Activated CD8-positive, alpha-beta memory T cell treated with anti-CD3 and anti-CD28 coated beads, Interleukin-2, amount 50 U/mL, for 1 hour (primary cell): ENCODE measurements at regions not wholly inside any gene's neighbourhood (a gene's known extent, or its start where the extent isn't known, plus 50 kb on each side); places are given as distances from the start of the nearest gene placed in this dataset.

Experiments
- DNase-seq: peaks from one replicate; pipeline ENCODE4 v3.0.0-alpha.2; 2020; ENCODE audit errors: extremely low read depth

DNA sequence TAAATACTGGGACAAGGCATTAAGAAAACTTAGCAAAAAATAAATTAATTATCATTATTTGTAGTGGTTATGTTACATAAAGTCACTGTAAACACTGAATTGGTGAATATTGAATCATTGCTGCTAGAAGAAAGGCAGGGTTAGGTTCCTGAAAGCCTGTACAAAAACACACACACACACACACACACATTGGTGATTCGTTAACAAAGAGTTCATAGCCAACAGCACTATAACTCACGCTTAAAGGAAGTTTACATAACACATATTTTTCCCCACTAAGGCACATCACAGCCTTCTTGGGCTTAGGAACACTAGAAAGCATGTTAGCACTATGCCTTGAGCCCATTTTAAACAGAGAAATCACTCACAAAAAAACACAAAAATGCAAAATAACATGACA, 690.0 kb upstream of the PIK3C3 start:
- no peak for DNase-seq

DNA sequence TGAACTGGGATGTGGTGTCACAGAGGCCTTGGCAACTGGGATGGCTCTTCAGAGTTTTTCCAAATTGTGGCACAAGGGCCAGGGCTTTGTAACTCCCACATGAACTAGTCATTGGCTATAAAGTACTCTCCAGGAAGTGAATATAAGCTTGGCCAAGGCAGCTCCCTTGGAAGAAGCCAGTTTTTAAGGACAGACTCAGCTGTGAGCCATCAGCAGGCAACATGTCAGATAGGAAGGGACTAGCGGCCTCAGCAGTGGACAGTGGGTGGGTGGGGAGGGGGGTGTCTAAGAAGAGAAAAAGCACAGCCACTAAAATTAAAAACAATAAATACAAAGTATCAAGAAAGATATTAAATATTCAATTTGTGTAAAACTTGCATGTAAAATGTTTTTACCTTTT, 691.1 kb upstream of the PIK3C3 start:
- DNase-seq: no peak

DNA sequence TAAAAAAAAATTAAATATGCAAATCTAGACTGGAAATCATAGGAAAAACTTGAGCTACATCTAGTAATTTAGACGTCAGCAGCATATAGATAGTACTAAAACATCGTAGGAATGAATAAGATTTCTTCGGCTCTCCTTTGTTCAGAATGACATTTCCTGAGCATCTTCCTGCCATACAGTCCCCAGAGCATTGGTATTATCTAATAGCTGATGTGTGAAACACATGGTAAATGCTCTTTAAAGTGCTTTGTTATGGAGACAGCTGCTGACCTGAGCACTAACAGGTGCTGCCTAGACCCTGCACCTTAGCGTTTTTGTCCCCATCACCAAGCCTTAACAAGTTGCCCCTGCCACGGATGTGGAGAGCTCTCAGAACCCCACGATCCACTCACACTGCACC, 692.3 kb upstream of the PIK3C3 start:
- no peak for DNase-seq

DNA sequence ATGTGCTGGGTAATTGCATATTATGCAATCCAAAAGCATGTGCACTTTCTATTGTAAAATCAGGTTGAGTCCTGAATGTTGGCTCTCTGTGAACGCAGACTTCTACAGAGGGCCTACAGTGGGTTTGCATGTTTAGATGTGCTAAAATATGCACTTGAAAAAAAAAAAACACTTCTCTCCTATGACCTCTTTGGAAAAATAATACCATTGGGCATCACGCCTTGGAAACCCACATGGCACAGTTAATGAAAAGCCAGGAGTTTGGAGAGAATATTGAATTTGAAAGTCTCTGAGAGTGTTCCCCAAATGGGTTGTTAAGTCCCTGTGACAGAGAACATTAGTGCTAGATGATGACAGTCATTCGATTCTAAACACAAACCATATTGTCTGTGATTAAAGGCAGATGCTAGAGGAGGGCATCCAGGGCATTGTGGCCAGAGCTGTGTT, 710.4 kb upstream of the PIK3C3 start:
- DNase-seq: no peak

DNA sequence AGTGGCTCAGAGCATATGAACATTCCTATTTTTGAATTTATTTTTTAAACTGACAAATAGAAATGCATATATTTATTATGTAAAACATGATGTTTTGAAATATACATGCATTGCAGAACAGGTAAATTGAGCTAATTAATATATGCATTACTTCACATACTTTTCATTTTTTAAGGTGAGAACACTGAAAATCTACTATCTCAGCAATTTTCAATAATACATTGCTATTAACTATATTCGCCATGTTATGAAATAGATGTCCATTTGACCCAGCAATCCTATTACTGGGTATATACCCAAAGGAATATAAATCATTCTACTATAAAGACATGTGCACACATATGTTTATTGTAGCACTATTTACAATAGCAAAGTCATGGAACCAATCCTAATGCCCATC, 717.7 kb upstream of the PIK3C3 start:
- no peak for DNase-seq

DNA sequence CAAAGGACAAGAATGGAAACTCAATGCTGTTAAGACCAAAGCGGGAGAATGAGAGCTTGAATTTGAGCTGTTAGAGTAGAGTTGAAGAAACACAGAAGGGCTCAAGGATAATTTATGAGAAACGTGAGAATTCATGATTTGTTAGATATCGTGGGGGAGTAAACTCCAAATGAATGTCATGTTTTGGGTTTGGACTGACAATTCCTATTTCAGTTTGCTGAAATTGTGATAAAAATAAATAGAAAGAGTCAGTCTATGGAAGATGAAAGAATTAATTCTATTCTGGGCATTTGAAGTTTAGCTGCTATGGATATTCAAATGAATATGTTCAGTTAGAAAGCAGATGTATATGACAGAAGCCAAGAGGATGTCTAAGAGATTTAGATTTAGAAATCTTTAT, 723.4 kb upstream of the PIK3C3 start:
- DNase-seq: no peak

DNA sequence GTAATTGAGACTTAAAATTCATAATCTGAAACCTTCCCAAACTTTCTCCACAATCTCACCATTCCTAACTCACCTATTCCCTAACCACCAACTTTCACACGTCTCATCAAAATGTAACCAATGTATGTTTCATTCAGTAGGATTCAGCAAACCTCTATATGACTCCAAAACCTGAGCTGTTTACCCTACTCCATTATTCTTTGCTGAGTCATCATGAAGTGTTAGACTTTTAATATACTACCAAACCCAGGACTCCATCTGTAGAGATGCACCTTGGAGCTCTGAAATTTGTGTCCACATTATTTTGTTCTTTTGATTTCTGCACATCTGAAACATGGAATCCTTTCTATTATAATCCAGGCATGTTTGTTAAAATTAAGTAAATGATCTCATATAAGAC, 727.0 kb upstream of the PIK3C3 start:
- DNase-seq: no peak

DNA sequence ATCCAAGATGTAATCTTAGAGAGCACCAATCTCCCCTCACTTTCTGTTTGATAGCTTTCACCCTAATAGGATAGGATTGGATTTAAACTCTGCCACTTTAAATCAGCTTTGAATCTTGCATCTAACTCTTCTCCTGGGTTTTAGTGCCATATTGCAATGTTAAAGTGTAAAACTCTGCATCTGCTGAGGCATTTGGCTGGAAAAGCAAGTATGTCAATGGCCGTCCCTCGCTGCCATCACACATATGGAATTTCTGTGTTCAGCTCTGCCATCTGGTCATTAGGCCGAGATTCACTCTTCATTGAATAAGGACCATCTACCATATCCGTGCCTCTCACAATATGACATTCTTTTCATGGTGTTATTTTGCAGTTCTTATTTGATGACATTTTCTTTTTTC, 728.1 kb upstream of the PIK3C3 start:
- DNase-seq: no peak

DNA sequence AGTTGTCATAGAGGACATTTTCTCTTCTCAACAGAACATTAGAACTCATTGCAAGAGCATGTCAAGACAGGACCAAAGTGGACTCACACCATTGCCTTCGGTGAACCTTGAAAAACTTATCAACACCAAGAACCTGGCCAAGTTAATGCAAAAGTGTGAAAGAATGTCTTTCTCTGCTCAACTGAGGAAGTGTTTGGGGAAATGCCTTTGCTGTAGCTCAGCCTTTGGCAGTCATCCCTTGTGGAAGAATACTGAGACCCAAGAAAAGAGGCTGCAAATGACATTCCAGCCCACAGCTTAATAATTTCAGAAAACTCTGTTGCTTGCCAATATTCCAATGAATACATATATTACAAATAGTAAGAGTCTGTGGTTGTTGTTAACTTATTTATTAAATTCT, 728.8 kb upstream of the PIK3C3 start:
- no peak for DNase-seq

DNA sequence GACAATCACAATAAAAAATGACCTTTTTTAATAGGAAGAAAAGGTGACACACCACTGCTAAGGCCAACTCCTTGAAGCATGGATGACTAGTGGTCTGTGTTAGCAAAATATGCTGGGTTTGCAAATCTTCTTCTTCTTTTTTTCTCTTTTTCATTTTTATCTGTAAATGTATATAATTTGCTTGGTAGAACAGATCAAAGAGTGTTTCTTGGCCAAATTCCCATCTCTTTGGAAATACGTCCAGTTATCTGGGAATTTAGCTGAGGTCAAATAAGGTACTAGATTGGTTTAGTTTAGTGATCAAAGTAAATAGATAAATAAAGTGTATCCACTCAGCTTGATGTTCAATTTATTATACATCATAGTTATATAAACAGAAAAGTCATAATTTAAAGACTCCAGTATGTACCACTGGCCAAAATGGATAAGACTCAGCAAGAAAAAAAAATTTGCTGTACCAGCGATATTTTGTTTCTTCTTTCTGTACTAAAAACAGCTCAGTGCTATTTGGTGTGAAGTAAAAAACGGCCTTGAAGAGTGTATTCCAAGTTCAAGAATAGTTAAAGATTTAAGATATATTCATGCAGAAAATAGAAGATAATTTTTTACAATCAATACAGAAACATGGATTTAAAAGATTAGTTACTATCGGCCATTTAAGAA, 738.6 kb upstream of the PIK3C3 start:
- DNase-seq: no peak

DNA sequence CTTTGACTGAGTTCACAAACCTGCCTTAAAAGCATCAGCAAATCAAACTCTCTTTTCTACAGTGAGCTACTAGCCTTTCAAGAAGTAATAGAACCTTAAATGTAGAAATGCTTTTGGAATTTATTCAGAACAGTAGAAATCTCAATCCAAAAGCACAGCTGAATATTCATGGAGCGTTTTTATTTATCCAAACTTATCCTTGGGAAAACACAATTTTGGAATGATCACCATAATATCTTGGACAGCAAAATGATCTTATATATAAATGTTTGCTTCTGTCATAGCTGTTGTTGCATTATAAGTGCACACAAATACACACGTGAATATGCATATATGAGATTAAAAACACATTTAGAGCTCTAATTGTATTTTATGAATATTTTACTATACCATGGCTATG, 747.3 kb upstream of the PIK3C3 start:
- no peak for DNase-seq

DNA sequence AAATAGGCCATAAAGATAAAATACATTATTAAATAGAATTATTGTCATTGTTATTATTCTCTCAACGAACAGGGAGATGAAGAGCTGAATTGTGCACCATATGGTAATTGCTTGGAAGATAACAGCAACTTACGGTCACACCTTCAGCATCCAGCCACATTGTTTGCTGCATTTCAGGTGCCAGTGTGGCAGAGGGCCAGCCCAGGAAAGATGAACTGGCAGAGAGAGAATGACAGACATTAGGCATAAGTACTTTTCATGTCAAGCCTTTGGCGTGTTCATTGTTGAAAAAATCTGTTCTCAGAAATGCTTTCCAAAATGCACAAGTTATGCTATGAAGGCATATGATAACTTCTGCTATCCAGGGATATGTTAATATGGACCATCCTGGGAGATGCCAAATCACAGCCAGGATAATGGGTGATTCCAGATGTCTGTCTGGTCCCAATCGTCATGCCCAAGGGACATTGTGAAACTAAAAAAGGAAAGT, 748.6 kb upstream of the PIK3C3 start:
- no peak for DNase-seq

DNA sequence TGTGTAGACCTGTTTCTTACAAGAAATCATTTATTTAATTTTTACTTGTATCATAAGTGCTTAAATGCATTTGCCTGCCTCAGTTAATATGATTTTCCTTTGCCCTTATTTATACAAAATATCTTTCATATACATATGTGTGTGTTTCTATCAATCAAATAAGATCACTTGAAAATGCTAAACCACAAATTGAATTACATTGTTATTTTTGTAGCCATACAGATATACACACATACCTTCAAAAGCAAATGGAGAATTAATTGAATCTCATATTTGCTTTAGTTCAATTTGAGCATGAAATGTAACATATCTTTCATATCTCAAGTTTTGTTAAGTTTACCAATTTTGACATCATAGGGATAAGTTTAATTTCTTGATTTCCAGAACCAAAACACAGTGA, 755.8 kb upstream of the PIK3C3 start:
- DNase-seq: no peak

DNA sequence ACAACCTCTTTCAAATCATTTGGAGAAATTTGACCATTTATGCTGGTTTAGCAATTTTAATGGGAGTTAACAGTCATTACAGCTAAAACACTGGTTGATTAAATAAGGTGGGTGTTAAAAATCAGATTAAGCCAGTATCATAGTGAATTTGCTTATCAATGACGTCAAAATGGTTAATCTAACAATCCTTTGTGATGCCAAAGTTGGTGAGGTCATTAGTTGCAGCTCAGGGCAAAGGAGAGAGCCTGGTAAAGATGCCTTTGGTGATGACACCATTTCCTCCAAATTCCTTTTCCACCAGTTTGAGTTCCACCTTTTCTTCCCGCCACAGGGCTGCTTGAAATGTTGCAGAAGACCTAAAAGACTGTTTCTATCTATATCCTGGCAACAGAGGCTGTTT, 757.1 kb upstream of the PIK3C3 start:
- DNase-seq: no peak

DNA sequence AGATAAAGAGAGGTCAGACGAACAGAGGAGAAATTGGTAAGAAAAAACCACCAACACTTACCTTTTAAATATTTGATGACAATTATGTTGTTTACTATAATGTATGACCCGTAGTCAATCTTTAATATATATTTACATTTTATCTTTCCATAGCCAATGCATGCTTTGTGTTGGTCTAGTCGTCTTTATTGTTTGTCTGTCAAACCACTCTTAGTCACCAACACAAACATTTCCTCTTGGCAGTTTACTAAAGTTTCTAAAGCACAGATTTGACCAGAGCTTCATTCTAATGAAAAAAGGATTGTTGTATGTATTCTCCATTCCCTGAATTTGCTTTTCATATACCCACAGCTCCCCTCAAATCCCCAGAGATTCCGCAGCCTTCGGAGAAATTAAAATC, 784.7 kb upstream of the PIK3C3 start:
- DNase-seq: no peak

DNA sequence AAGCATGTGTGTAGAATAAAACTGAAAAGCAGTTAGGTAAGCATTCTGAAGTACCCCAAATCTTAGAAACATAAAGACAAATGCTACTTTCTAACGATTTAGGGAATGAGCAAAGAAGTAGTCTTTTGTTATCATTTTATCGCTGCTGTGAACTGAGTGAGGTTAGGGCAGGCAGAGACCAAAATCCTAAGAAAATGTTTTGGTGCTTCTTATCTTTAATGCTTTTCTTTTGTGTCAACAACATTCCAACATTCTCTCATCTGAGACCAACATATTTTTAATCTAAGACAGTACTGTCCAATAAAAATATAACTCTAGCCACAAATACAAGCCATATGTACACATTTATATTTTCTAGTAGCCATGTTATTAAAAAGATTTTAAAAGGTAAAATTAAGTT, 789.4 kb upstream of the PIK3C3 start:
- DNase-seq: no peak

DNA sequence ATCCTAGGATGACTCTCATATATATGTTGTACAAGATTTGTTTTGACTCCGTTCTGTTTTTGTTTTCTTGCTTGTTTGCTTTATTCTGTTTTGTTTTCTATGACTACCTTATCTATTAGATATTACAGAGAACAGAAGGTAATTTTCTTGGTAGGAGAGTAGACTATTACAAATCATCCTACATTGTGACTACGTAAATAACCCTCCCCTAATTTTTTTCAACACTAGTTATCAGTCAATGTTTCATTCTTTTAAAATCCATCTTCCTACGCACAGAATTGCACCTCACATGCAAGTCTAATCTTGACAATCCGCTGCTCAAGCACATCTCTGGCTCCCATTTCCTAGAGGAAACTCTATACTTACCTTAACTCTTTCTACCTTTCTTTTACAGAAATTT, 792.3 kb upstream of the PIK3C3 start:
- DNase-seq: no peak

DNA sequence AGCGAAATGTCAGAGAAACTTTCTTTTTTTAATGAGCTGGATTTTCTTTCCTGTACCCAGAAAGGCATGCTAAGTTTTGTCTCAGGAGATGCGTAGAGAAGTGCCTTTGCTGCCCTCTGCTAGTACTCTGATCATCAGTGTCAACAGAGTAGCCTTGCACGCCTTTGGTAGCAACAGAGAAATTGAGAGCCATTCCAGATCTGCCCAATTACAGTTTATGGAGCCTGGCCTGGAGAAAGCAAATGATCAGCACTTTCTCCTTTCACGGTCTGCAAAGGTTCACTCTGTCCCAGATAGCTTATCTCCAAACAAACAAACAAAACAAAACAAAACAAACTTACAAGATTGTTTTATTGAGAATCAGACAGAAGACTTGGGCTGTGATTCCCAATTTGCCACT, 792.8 kb upstream of the PIK3C3 start:
- DNase-seq: no peak

DNA sequence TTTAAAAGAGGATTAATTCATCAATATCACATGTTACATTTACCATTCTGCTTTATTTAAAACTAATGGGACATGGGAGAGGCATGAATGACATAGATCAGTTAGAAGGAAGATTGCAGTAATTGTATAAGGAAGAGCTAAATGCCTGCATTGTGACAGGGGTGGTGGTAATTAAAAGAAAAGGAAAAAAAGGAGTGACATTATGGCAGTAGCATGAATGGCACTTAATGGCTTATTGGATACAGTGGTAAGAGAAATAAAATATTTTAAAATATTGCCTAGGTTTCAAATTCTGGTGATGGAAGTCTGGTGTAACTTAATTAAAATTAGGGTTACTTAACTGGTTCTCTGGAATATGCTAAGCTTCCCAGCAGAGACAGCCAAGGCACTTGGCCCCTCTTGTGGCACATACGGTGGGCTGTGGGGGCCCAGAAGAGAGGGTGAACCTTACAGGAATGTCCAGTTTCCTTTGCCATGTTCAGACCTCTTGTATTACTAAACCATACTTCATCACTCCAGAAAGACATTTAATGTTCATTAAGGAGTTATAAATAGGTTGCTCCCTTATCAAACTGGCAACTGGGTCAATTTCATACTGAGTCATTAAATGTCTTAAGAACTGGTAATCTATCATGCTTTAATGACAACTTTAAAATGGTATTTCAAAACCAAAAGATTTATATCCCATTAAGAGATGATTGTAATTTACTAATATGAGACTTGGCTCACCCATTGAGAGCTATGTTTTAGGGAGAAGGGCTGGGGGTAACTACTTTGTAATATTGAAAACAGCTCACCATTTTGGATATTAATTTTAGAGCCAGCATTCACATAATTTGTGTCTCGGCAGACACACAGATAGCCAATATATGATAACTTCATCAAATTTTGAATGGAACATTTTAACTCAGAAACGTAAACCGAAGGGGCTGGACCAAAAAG, 798.9 kb upstream of the PIK3C3 start:
- no peak for DNase-seq

DNA sequence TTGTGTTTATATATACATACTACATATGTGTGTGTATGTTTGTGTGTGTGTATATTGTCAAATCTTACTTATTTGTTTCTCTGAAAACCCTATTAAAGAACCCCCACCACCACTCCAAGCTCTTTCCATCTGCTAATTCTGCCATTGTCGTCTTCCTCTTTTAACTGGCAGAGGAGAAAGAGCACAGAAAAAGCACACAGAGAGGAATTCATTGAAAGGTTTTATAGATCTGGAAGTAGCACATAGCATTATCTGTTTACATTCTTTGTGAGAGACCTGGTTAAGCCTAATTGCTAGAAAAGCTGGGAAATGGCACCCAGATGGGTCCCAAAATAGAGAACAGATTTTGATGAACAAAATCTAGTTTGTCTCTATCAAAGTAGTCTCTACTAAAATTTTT, 800.0 kb upstream of the PIK3C3 start:
- DNase-seq: no peak

DNA sequence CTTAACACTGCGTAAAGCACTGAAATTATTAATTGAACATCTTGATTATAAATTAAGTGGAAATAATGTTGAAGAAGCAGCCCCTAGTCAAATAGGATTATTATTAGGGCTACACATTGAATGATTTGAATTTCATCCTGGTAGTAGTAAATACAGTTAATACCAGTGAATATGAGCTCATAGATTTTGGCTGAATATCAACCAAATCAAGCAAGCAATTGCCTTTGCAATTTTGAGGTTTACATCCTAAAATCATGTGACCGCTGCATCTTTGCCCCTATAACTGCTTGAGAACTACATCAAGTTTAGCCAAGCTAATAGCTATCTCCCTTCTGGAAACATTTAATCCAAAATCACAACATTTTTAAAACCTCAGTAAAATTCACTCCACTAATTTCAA, 801.2 kb upstream of the PIK3C3 start:
- DNase-seq: no peak

DNA sequence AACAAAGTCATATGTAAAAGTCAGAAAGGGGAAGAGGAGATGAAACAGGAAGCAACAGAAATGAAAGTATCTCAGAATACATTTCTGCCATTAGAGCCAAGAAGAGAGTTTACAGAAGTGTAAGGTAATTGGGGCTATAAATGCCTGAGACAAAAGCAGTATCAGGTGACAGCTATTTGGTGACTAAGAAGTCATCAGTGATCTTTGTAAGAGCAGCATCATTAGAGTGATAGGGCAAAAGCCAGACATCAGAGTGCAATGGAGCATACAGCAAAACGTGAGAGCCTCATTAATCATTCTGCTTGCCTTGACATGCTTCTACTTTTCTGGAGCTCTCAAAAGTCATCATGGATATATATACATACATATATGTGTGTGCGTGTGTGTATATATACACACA, 804.7 kb upstream of the PIK3C3 start:
- no peak for DNase-seq

DNA sequence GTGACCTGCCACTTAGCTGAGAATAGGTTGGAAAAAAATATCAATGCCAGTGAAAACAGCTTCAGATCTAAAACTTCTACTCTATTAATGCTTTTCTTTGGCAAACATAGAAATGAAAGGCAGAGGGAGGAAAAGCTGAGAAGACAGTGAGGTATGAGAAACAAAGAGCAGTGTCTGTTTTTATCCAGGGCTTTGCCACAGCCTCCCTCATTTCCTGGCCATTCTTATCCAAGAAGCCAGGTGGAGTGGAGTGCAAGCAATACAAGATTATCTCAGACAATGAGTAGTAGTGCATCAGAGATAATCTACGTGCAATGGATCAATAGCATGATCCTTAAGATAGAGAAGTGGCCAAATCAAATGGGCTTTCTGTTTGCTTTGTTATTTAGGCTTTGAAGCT, 808.7 kb upstream of the PIK3C3 start:
- DNase-seq: no peak
